ENCODE measurements at regions not wholly inside any gene's neighbourhood (a gene's known extent, or its start where the extent isn't known, plus 50 kb on each side); places are given as distances from the start of the nearest gene placed in this dataset.

GRCh38 chr10:130801276-130801675 is 510.2 kb downstream of the TCERG1L start:
- DNase-seq (ENCODE audit: low read depth) = no peak

- DNase-seq (ENCODE audit: low read depth) = no peak
Measured at GRCh38 chr10:130801784-130802183, 509.7 kb downstream of the TCERG1L start.

- DNase-seq (ENCODE audit: low read depth) = no peak
Measured at GRCh38 chr10:130802301-130802700, 509.2 kb downstream of the TCERG1L start.

- no peak for DNase-seq (ENCODE audit: low read depth)
Measured at GRCh38 chr10:130804281-130804680, 507.2 kb downstream of the TCERG1L start.

- DNase-seq (ENCODE audit: low read depth) = no peak
Measured at GRCh38 chr10:130804778-130805634, 506.5 kb downstream of the TCERG1L start.

GRCh38 chr10:130805635-130806030 is 505.9 kb downstream of the TCERG1L start:
- no peak for DNase-seq (ENCODE audit: low read depth)

- no peak for DNase-seq (ENCODE audit: low read depth)
Measured at GRCh38 chr10:130806426-130806825, 505.1 kb downstream of the TCERG1L start.

GRCh38 chr10:130807096-130807495 is 504.4 kb downstream of the TCERG1L start:
- DNase-seq (ENCODE audit: low read depth) = no peak

- DNase-seq (ENCODE audit: low read depth) = no peak
Measured at GRCh38 chr10:130807721-130808120, 503.8 kb downstream of the TCERG1L start.

- DNase-seq (ENCODE audit: low read depth) = no peak
Measured at GRCh38 chr10:130808243-130808642, 503.3 kb downstream of the TCERG1L start.

GRCh38 chr10:130808686-130809085 is 502.8 kb downstream of the TCERG1L start:
- DNase-seq (ENCODE audit: low read depth) = no peak

GRCh38 chr10:130809181-130809580 is 502.3 kb downstream of the TCERG1L start:
- DNase-seq (ENCODE audit: low read depth) = no peak

GRCh38 chr10:130809761-130810515 is 501.6 kb downstream of the TCERG1L start:
- no peak for DNase-seq (ENCODE audit: low read depth)

- no peak for DNase-seq (ENCODE audit: low read depth)
Measured at GRCh38 chr10:130810856-130811255, 500.7 kb downstream of the TCERG1L start.

GRCh38 chr10:130812381-130813148 is 499.0 kb downstream of the TCERG1L start:
- no peak for DNase-seq (ENCODE audit: low read depth)

- DNase-seq (ENCODE audit: low read depth) = no peak
Measured at GRCh38 chr10:130814610-130815009, 496.9 kb downstream of the TCERG1L start.

GRCh38 chr10:130816116-130816901 is 495.2 kb downstream of the TCERG1L start:
- DNase-seq (ENCODE audit: low read depth) = no peak

GRCh38 chr10:130817046-130817624 is 494.4 kb downstream of the TCERG1L start:
- no peak for DNase-seq (ENCODE audit: low read depth)

GRCh38 chr10:130817674-130818073 is 493.8 kb downstream of the TCERG1L start:
- DNase-seq (ENCODE audit: low read depth) = no peak

GRCh38 chr10:130820880-130821482 is 490.5 kb downstream of the TCERG1L start:
- DNase-seq (ENCODE audit: low read depth) = no peak
